H1 (cell line): ENCODE measurements at regions not wholly inside any gene's neighbourhood (a gene's known extent, or its start where the extent isn't known, plus 50 kb on each side); places are given as distances from the start of the nearest gene placed in this dataset.

Experiments
- CTCF ChIA-PET: fragments of 300-600 bp; sonication (Branson Sonifier 250); formaldehyde crosslinking; loops from one replicate; lab custom pipeline; 2021; ENCODE audit not compliant: partially characterized antibody; lab: Charles Lee
- POLR2A ChIA-PET: fragments of 300-600 bp; sonication (Branson Sonifier 250); formaldehyde crosslinking; loops from one replicate; lab custom pipeline; 2021; ENCODE audit warnings: inconsistent platforms; ENCODE audit not compliant: partially characterized antibody; lab: Charles Lee
- DNase-seq, 2 experiments: peaks; one replicate each; pipeline versions ENCODE4 v3.0.0 to v3.0.0-alpha.2; 2010 to 2022; ENCODE audit warnings: low spot score in 2 of 2, low read depth in 1 of 2, mixed read lengths in 1 of 2
- FAIRE-seq: peaks from 2 replicates; lab custom pipeline; 2011; peaks lifted over from hg19 to GRCh38; lab: Jason Lieb, UNC
- H2AFZ ChIP-seq: 2 replicates; pipeline ENCODE4 v1.8.1; 2012; ENCODE audit warnings: low read length, inconsistent platforms
- H2AK5ac ChIP-seq: 2 replicates; pipeline ENCODE4 v1.6.1; 2013; ENCODE audit warnings: low read depth, low read length
- H2BK120ac ChIP-seq: replicated peaks from 2 replicates; pipeline ENCODE3; 2013; ENCODE audit warnings: low read depth, low read length, inconsistent platforms
- H2BK12ac ChIP-seq: 2 replicates; pipeline ENCODE4 v1.6.1; 2013; ENCODE audit warnings: low read depth, low read length
- H2BK15ac ChIP-seq: 2 replicates; pipeline ENCODE4 v1.6.1; 2013; ENCODE audit warnings: low read length
- H2BK20ac ChIP-seq: 2 replicates; pipeline ENCODE4 v1.6.1; 2013; ENCODE audit warnings: low read length
- H2BK5ac ChIP-seq: 2 replicates; pipeline ENCODE4 v1.6.1; 2013; ENCODE audit warnings: low read depth, low read length
- H3K14ac ChIP-seq: 2 replicates; pipeline ENCODE4 v1.6.1; 2013; ENCODE audit warnings: inconsistent platforms; ENCODE audit not compliant: insufficient read length
- H3K18ac ChIP-seq: 2 replicates; pipeline ENCODE4 v1.6.1; 2013; ENCODE audit warnings: low read length; ENCODE audit errors: extremely low read depth
- H3K23ac ChIP-seq: 2 replicates; pipeline ENCODE4 v1.6.1; 2013; ENCODE audit warnings: inconsistent platforms; ENCODE audit not compliant: insufficient read length
- H3K23me2 ChIP-seq: 2 replicates; pipeline ENCODE4 v1.6.1; 2013; ENCODE audit warnings: low read depth, low read length
- H3K27ac ChIP-seq: 2 replicates; pipeline ENCODE4 v1.6.1; 2011; ENCODE audit warnings: low read depth, low read length, inconsistent platforms
- H3K27me3 ChIP-seq, 4 experiments: replicated peaks in 1 of 4; 1 replicate in 1 of 4; 2 replicates in 3 of 4; pipeline versions ENCODE4 v1.6.1 to v1.8.1; 2011 to 2013; ENCODE audit warnings: low read length in 3 of 4, mild to moderate bottlenecking in 3 of 4, inconsistent platforms in 2 of 4, mixed read lengths in 2 of 4, moderate library complexity in 1 of 4; ENCODE audit not compliant: control insufficient read depth in 3 of 4, insufficient read depth in 3 of 4; ENCODE audit errors: extremely low read depth in 1 of 4
- H3K36me3 ChIP-seq, 4 experiments: 2 replicates each; pipeline versions ENCODE4 v1.6.1 to v1.8.1; 2011 to 2013; ENCODE audit warnings: mild to moderate bottlenecking in 4 of 4, low read length in 3 of 4, moderate library complexity in 2 of 4, control low read depth in 1 of 4, inconsistent platforms in 1 of 4; ENCODE audit not compliant: insufficient read depth in 4 of 4, control insufficient read depth in 2 of 4
- H3K4ac ChIP-seq: replicated peaks from 2 replicates; pipeline ENCODE3; 2013; ENCODE audit warnings: low read length, low read depth, mixed read lengths, inconsistent platforms; ENCODE audit not compliant: insufficient read length
- H3K4me1 ChIP-seq, 4 experiments: replicated peaks in 1 of 4; 1 replicate in 1 of 4; 2 replicates in 3 of 4; pipeline versions ENCODE4 v1.6.1 to v1.8.1; 2011 to 2013; ENCODE audit warnings: low read length in 3 of 4, inconsistent platforms in 2 of 4, mixed read lengths in 1 of 4; ENCODE audit not compliant: insufficient read depth in 4 of 4, control insufficient read depth in 3 of 4
- H3K4me2 ChIP-seq, 2 experiments: 2 replicates each; pipeline versions ENCODE4 v1.6.1 to v1.8.1; 2011 to 2013; ENCODE audit warnings: low read depth in 2 of 2, low read length in 2 of 2, control low read depth in 1 of 2, inconsistent platforms in 1 of 2, mild to moderate bottlenecking in 1 of 2; ENCODE audit not compliant: insufficient read depth in 1 of 2
- H3K4me3 ChIP-seq, 4 experiments: fragments of 200-600, 300-600 bp in 1 of 4; sonication (generic), shearing (Covaris generic), sonication (Bioruptor Twin) in 1 of 4; 2 replicates each; pipeline versions ENCODE4 v1.5.1 to v1.8.1; 2011 to 2016; ENCODE audit warnings: low read length in 4 of 4, low read depth in 3 of 4, control low read depth in 2 of 4, inconsistent platforms in 2 of 4, mild to moderate bottlenecking in 2 of 4, mixed read lengths in 1 of 4, moderate library complexity in 1 of 4; ENCODE audit not compliant: insufficient read depth in 2 of 4; ENCODE audit errors: extremely low read depth in 1 of 4
- H3K56ac ChIP-seq: replicated peaks from 2 replicates; pipeline ENCODE3; 2013; ENCODE audit warnings: low read depth, mild to moderate bottlenecking, mixed read lengths, low read length, inconsistent platforms; ENCODE audit not compliant: insufficient read length
- H3K79me1 ChIP-seq: 2 replicates; pipeline ENCODE4 v1.6.1; 2013; ENCODE audit warnings: low read depth, low read length, control low read depth
- H3K79me2 ChIP-seq, 2 experiments: 2 replicates each; pipeline versions ENCODE4 v1.6.1 to v1.8.1; 2012 to 2013; ENCODE audit warnings: low read length in 2 of 2, mild to moderate bottlenecking in 2 of 2, inconsistent platforms in 1 of 2; ENCODE audit not compliant: insufficient read depth in 2 of 2, control insufficient read depth in 1 of 2
- H3K9ac ChIP-seq, 4 experiments: replicated peaks in 1 of 4; 1 replicate in 1 of 4; 2 replicates in 3 of 4; pipeline versions ENCODE4 v1.6.1 to v1.8.1; 2011 to 2013; ENCODE audit warnings: low read depth in 3 of 4, low read length in 3 of 4, control low read depth in 2 of 4, mild to moderate bottlenecking in 2 of 4, moderate library complexity in 2 of 4, inconsistent platforms in 1 of 4; ENCODE audit errors: extremely low read depth in 1 of 4
- H3K9me3 ChIP-seq, 2 experiments: 2 replicates each; pipeline versions ENCODE4 v1.6.1 to v1.8.1; 2012 to 2013; ENCODE audit warnings: mild to moderate bottlenecking in 2 of 2, moderate library complexity in 2 of 2, control low read depth in 1 of 2, inconsistent platforms in 1 of 2, low read depth in 1 of 2, low read length in 1 of 2, mixed read lengths in 1 of 2; ENCODE audit not compliant: insufficient read depth in 2 of 2
- H4K20me1 ChIP-seq, 2 experiments: replicated peaks in 1 of 2; 2 replicates each; pipeline versions ENCODE3 to v1.8.1; 2011 to 2013; ENCODE audit warnings: inconsistent platforms in 2 of 2, low read length in 2 of 2, mild to moderate bottlenecking in 1 of 2; ENCODE audit not compliant: insufficient read depth in 2 of 2, control insufficient read depth in 1 of 2
- H4K5ac ChIP-seq: 2 replicates; pipeline ENCODE4 v1.6.1; 2013; ENCODE audit warnings: low read length, low read depth, mixed read lengths, inconsistent platforms; ENCODE audit not compliant: insufficient read length
- H4K8ac ChIP-seq: 2 replicates; pipeline ENCODE4 v1.8.0; 2013; ENCODE audit warnings: mild to moderate bottlenecking, moderate library complexity, low read length, inconsistent platforms; ENCODE audit not compliant: insufficient read depth; ENCODE audit errors: extremely low read depth
- H4K91ac ChIP-seq: replicated peaks from 2 replicates; pipeline ENCODE3; 2013; ENCODE audit warnings: low read length, mixed read lengths, inconsistent platforms; ENCODE audit not compliant: insufficient read length
- CBX8 ChIP-seq: fragments of 300-800, 300-1000 bp; sonication (generic); IDR thresholded peaks from 2 replicates; pipeline ENCODE4 v1.7.1; 2016; ENCODE audit warnings: low read depth, low read length, borderline replicate concordance
- CHD1 ChIP-seq: IDR thresholded peaks from 2 replicates; pipeline ENCODE4 v1.6.1; 2012; ENCODE audit warnings: low read depth, low read length, improper control_type of control experiment
- KDM1A ChIP-seq: fragments of 200-600, 300-600 bp; sonication (generic); IDR thresholded peaks from 2 replicates; pipeline ENCODE4 v1.7.1; 2016; ENCODE audit warnings: mild to moderate bottlenecking, low read length, borderline replicate concordance
- KDM4A ChIP-seq: IDR thresholded peaks from one replicate; pipeline ENCODE4 v1.7.1; 2012; ENCODE audit warnings: low read depth, mild to moderate bottlenecking, moderate library complexity, low read length, inconsistent platforms; ENCODE audit not compliant: severe bottlenecking
- MAFK ChIP-seq: IDR thresholded peaks from 2 replicates; pipeline ENCODE4 v1.6.1; 2012; ENCODE audit warnings: low read depth, mild to moderate bottlenecking, improper control_type of control experiment, low read length
- POLR2A ChIP-seq, 2 experiments: IDR thresholded peaks; 1 replicate in 1 of 2; 2 replicates in 1 of 2; pipeline ENCODE4 v1.6.1; 2011; ENCODE audit warnings: low read depth in 2 of 2, low read length in 2 of 2, mild to moderate bottlenecking in 2 of 2; ENCODE audit errors: control extremely low read depth in 1 of 2
- POLR2AphosphoS5 ChIP-seq: IDR thresholded peaks from 2 replicates; pipeline ENCODE4 v1.6.1; 2011; ENCODE audit warnings: low read depth, low read length
- RNF2 ChIP-seq: fragments of 200-900, 300-1000 bp; sonication (generic); IDR thresholded peaks from 2 replicates; pipeline ENCODE4 v1.7.1; 2016; ENCODE audit warnings: borderline replicate concordance, low read depth, mild to moderate bottlenecking, antibody characterized with exemption, low read length; ENCODE audit not compliant: poor library complexity, severe bottlenecking; ENCODE audit errors: missing control alignments
- SAP30 ChIP-seq: fragments of 300-600 bp; sonication (generic); IDR thresholded peaks from 2 replicates; pipeline ENCODE4 v1.7.1; 2012; ENCODE audit warnings: low read length, moderate library complexity, mild to moderate bottlenecking, inconsistent platforms; ENCODE audit not compliant: insufficient read depth, insufficient replicate concordance
- SP4 ChIP-seq: IDR thresholded peaks from 2 replicates; pipeline ENCODE4 v1.6.1; 2012; ENCODE audit warnings: low read length, inconsistent platforms
- TAF7 ChIP-seq: optimal IDR thresholded peaks from 2 replicates; pipeline ENCODE3; 2011; ENCODE audit warnings: low read depth, mild to moderate bottlenecking, inconsistent platforms, low read length, moderate library complexity, borderline replicate concordance
- TEAD4 ChIP-seq: IDR thresholded peaks from 2 replicates; pipeline ENCODE4 v1.6.1; 2012; ENCODE audit warnings: low read depth, low read length, inconsistent platforms, mixed read lengths
- ZNF274 ChIP-seq: IDR thresholded peaks from 2 replicates; pipeline ENCODE4 v1.7.0; 2012; ENCODE audit warnings: low read length, borderline replicate concordance; ENCODE audit errors: extremely low read depth
- WGBS, 2 experiments: shearing (Covaris generic) in 1 of 2; methylation state at CpG; one replicate each; pipeline versions ENCODE4 v1.1.6 to v1.1.7; 2013 to 2015; ENCODE audit warnings: low lambda C conversion rate in 2 of 2, mixed read lengths in 2 of 2, inconsistent platforms in 1 of 2, low coverage in 1 of 2, missing lambda C conversion rate in 1 of 2; ENCODE audit not compliant: insufficient replicate concordance in 2 of 2, insufficient coverage in 1 of 2, insufficient read length in 1 of 2; ENCODE audit errors: extremely low coverage in 1 of 2, missing lambda C conversion rate in 1 of 2; 5-methylcytosine and 5-hydroxymethylcytosine counted together
- TF ChIP-seq, protein P1 (sequence below): IDR thresholded peaks from 2 replicates; pipeline ENCODE4 v1.6.1; 2011; ENCODE audit warnings: low read depth, mild to moderate bottlenecking, low read length; ENCODE audit not compliant: insufficient read depth

DNA sequence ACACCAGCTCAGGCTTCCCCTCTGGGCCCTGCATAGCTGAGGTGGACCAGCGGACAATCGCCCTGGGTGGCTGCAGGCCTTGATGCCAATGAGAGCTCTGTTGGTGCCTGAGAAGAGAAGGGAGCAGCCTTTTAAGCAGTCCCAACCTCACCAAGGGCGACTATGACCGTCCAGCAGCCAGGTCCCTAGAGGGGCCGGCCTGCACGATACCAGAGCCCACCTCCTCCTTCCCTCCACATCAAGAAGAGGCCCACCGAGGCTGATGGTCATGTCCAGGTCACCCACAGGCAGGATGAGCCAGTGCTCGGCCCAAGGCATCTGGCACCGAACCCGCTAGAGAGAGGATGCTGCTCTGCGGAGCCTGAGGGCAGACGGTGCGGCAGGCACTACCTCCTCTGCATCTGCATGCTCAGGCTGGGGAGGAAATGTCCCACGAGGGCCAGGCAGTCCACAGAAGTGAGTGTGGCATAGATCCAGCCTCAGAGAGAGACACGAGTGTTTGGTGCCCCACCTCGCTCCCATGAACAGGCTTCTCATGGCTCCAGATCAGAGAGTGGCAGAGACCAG lies 219.4 kb downstream of the TUBA3C start:
- POLR2A ChIA-PET = no interaction called here
- TF ChIP-seq CBX8 (no peak), ZNF274 (no peak), TAF7 (no peak), CHD1 (no peak), TEAD4 (no peak), SAP30 (no peak), POLR2AphosphoS5 (no peak), SP4 (no peak), KDM1A (no peak), RNF2 (no peak), POLR2A (IDR thresholded peaks at IDR 0.05; ENCODE audit: control extremely low read depth in 1 of 2, low read depth in 2 of 2, low read length in 2 of 2) (no peak), KDM4A (no peak), MAFK (no peak)
- TF ChIP-seq, protein P1, sequence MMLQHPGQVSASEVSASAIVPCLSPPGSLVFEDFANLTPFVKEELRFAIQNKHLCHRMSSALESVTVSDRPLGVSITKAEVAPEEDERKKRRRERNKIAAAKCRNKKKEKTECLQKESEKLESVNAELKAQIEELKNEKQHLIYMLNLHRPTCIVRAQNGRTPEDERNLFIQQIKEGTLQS = no peak

More for the DNA sequence above, 219.4 kb downstream of the TUBA3C start:
- Histone ChIP-seq H2BK20ac (no peak overlapping the region), H3K79me1 (no peaks in the 10 kb centered on the region), H4K5ac (no peak overlapping the region), H2BK120ac (no peak overlapping the region), H3K23ac (no peak overlapping the region), H3K4me3 (no peak overlapping the region), H3K9ac (no peak overlapping the region), H3K4me1 (no peaks in the 10 kb centered on the region), H3K36me3 (no peaks in the 10 kb centered on the region), H3K14ac (no peak overlapping the region), H2AK5ac (no peak overlapping the region), H3K27ac (no peak overlapping the region), H2BK15ac (no peak overlapping the region), H2AFZ (no peak overlapping the region), H3K79me2 (no peaks in the 10 kb centered on the region), H3K9me3 (peaks cover 83 to 94% of the 10 kb centered on the region in 2 experiments), H2BK12ac (no peak overlapping the region), H3K4ac (no peak overlapping the region), H4K8ac (no peak overlapping the region), H4K20me1 (no peaks in the 10 kb centered on the region), H3K18ac (no peak overlapping the region), H3K56ac (no peak overlapping the region), H3K23me2 (no peaks in the 10 kb centered on the region), H4K91ac (no peak overlapping the region), H2BK5ac (no peak overlapping the region), H3K4me2 (no peak overlapping the region), H3K27me3 (no peaks in the 10 kb centered on the region)
- 91% methylated on average over 14 of the region's 16 CpGs; no CpG with 5 or more reads in 1 of the 2 experiments for WGBS, 2 experiments
- FAIRE-seq (no peak), DNase-seq (no peak)
- CTCF ChIA-PET = no interaction called here
